Mesenchymal stem cell (in vitro differentiated cells and primary cell): ENCODE measurements at regions not wholly inside any gene's neighbourhood (a gene's known extent, or its start where the extent isn't known, plus 50 kb on each side); places are given as distances from the start of the nearest gene placed in this dataset.

Source experiments
- DNase-seq: peaks from one replicate; pipeline ENCODE4 v3.0.0-alpha.2; 2013
- H2AFZ ChIP-seq: one replicate; pipeline ENCODE4 v1.6.1; 2013; ENCODE audit warnings: low read depth, mild to moderate bottlenecking, control low read depth, inconsistent platforms, low read length, moderate library complexity
- H2AK5ac ChIP-seq: 2 replicates; pipeline ENCODE4 v1.6.1; 2013; ENCODE audit warnings: low read length, moderate library complexity, mild to moderate bottlenecking, inconsistent platforms; ENCODE audit not compliant: severe bottlenecking
- H2BK120ac ChIP-seq: one replicate; pipeline ENCODE4 v1.6.1; 2013; ENCODE audit warnings: low read depth, mild to moderate bottlenecking, inconsistent platforms, low read length, moderate library complexity
- H2BK12ac ChIP-seq, 2 experiments: one replicate each; pipeline ENCODE4 v1.6.1; 2013; ENCODE audit warnings: inconsistent platforms in 2 of 2, low read length in 2 of 2, mild to moderate bottlenecking in 2 of 2, moderate library complexity in 2 of 2, control low read depth in 1 of 2
- H2BK15ac ChIP-seq: one replicate; pipeline ENCODE4 v1.6.1; 2013; ENCODE audit warnings: mild to moderate bottlenecking, low read depth, inconsistent platforms; ENCODE audit not compliant: poor library complexity, severe bottlenecking
- H2BK5ac ChIP-seq: 2 replicates; pipeline ENCODE4 v1.6.1; 2013; ENCODE audit warnings: low read depth, mild to moderate bottlenecking, low read length, control low read depth, inconsistent platforms; ENCODE audit not compliant: poor library complexity, severe bottlenecking
- H3K14ac ChIP-seq, 2 experiments: one replicate each; pipeline ENCODE4 v1.6.1; 2013; ENCODE audit warnings: inconsistent platforms in 2 of 2, low read length in 2 of 2, control low read depth in 1 of 2, mild to moderate bottlenecking in 1 of 2, moderate library complexity in 1 of 2
- H3K18ac ChIP-seq, 2 experiments: one replicate each; pipeline ENCODE4 v1.6.1; 2013; ENCODE audit warnings: inconsistent platforms in 2 of 2, low read length in 2 of 2, control low read depth in 1 of 2, low read depth in 1 of 2, mild to moderate bottlenecking in 1 of 2
- H3K23ac ChIP-seq, 2 experiments: one replicate each; pipeline ENCODE4 v1.6.1; 2013; ENCODE audit warnings: inconsistent platforms in 2 of 2, low read length in 2 of 2, mild to moderate bottlenecking in 2 of 2, moderate library complexity in 2 of 2, control low read depth in 1 of 2
- H3K27ac ChIP-seq: 2 replicates; pipeline ENCODE4 v1.5.1; 2013; ENCODE audit warnings: mild to moderate bottlenecking, moderate library complexity, low read length, control low read depth, inconsistent platforms; ENCODE audit not compliant: poor library complexity, severe bottlenecking
- H3K27me3 ChIP-seq, 2 experiments: 2 replicates each; pipeline versions ENCODE4 v1.6.1 to v1.7.0; 2013; ENCODE audit warnings: low read length in 2 of 2, mild to moderate bottlenecking in 2 of 2, moderate library complexity in 2 of 2, control low read depth in 1 of 2, inconsistent platforms in 1 of 2; ENCODE audit not compliant: control insufficient read depth in 1 of 2, insufficient read depth in 1 of 2
- H3K36me3 ChIP-seq, 2 experiments: 2 replicates each; pipeline versions ENCODE4 v1.6.1 to v1.7.0; 2013; ENCODE audit warnings: low read length in 2 of 2, control low read depth in 1 of 2, inconsistent platforms in 1 of 2, low read depth in 1 of 2, mild to moderate bottlenecking in 1 of 2; ENCODE audit not compliant: insufficient read depth in 2 of 2, control insufficient read depth in 1 of 2
- H3K4ac ChIP-seq, 2 experiments: one replicate each; pipeline ENCODE4 v1.6.1; 2013; ENCODE audit warnings: inconsistent platforms in 2 of 2, low read length in 2 of 2, mild to moderate bottlenecking in 2 of 2, moderate library complexity in 2 of 2, control low read depth in 1 of 2, low read depth in 1 of 2
- H3K4me1 ChIP-seq: 2 replicates; pipeline ENCODE4 v1.6.1; 2013; ENCODE audit warnings: low read depth, low read length, control low read depth; ENCODE audit not compliant: control insufficient read depth, insufficient read depth
- H3K4me2 ChIP-seq: 2 replicates; pipeline ENCODE4 v1.6.1; 2013; ENCODE audit warnings: low read length, mild to moderate bottlenecking, inconsistent platforms; ENCODE audit not compliant: poor library complexity, severe bottlenecking
- H3K4me3 ChIP-seq, 2 experiments: 2 replicates each; pipeline versions ENCODE4 v1.5.1 to v1.7.0; 2013; ENCODE audit warnings: low read length in 2 of 2, mild to moderate bottlenecking in 2 of 2, control low read depth in 1 of 2, low read depth in 1 of 2; ENCODE audit not compliant: insufficient read depth in 1 of 2
- H3K79me1 ChIP-seq: replicated peaks from 2 replicates; pipeline ENCODE4 v1.6.1; 2013; ENCODE audit warnings: mild to moderate bottlenecking, control low read depth, low read length, inconsistent platforms; ENCODE audit not compliant: poor library complexity, severe bottlenecking
- H3K9ac ChIP-seq: 2 replicates; pipeline ENCODE4 v1.7.0; 2013; ENCODE audit warnings: mild to moderate bottlenecking, low read length, moderate library complexity
- H3K9me3 ChIP-seq: 2 replicates; pipeline ENCODE4 v1.7.0; 2013; ENCODE audit warnings: mild to moderate bottlenecking, low read length; ENCODE audit not compliant: control insufficient read depth
- H4K8ac ChIP-seq: one replicate; pipeline ENCODE4 v1.6.1; 2013; ENCODE audit warnings: inconsistent platforms, mild to moderate bottlenecking, low read length, moderate library complexity
- H4K91ac ChIP-seq: one replicate; pipeline ENCODE4 v1.6.1; 2013; ENCODE audit warnings: mild to moderate bottlenecking, low read length, inconsistent platforms
- WGBS: methylation state at CpG from one replicate; pipeline ENCODE4 v1.1.7; 2013; ENCODE audit warnings: mixed read lengths; 5-methylcytosine and 5-hydroxymethylcytosine counted together

DNA sequence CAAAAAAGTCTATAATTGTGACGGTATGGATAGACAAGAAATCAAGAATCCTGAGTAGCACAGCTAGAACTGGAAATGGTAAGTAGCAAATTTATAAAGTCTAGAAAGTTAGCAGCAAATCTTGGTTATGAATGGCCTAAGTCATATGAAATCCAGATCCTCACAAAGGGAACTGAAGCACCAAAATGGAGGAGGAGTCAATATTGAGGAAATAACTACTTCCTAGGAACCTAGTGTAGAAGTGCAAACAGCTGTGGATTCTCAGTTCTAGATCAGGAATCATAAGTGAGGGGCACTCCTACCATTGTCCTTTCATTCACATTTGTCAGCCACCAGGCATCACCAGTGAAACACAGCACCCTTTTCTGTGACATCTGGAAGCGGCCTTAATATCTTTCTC, 202.2 kb upstream of the DCN start:
- no peak overlapping the region for H4K91ac ChIP-seq
- 88% methylated on average over 1 of the region's 2 CpGs for WGBS

DNA sequence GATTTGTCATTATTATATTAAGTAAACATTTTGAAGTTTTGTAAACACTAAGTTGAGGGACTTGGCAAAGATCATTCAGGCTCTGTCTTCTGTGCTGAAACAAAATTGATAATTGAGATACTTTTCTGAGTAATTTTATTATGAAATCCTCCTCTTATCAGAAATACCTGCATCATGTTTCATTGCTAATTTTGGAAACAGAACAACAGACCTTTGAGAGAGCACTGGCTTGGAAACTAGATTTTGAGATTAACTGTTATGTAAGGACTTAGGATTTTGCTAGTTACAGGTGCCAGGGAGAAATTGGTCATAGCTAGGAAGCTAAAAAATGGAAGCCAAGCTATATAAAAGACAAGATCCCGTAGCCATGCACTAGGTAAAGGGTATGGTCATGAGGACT, 201.7 kb upstream of the DCN start:
- Histone ChIP-seq H3K79me1 (no peaks in the 10 kb centered on the region), H2AK5ac (no peak overlapping the region), H2BK12ac (no peak overlapping the region), H3K23ac (no peak overlapping the region), H3K18ac (no peak overlapping the region), H3K27me3 (peaks cover 0 to 15% of the 10 kb centered on the region in 2 experiments), H3K27ac (no peak overlapping the region), H3K4me2 (no peak overlapping the region), H3K4me3 (no peak overlapping the region), H3K4me1 (no peaks in the 10 kb centered on the region), H2BK120ac (no peak overlapping the region), H2AFZ (no peak overlapping the region), H3K4ac (no peak overlapping the region), H4K91ac (no peak overlapping the region), H2BK5ac (no peak overlapping the region), H3K36me3 (no peaks in the 10 kb centered on the region), H3K9me3 (no peaks in the 10 kb centered on the region), H3K9ac (no peak overlapping the region), H4K8ac (no peak overlapping the region), H3K14ac (no peak overlapping the region), H2BK15ac (no peak overlapping the region)
- WGBS = 78% methylated on average over 1 of the region's 1 CpG
- DNase-seq = no peak

More for the DNA sequence above, 202.2 kb upstream of the DCN start:
- DNase-seq = no peak
- no peak overlapping the region for H2BK120ac ChIP-seq
- H2BK5ac ChIP-seq = no peak overlapping the region
- H3K4ac ChIP-seq = no peak overlapping the region
- H3K14ac ChIP-seq = no peak overlapping the region
- H3K4me2 ChIP-seq = no peak overlapping the region
- no peak overlapping the region for H2AFZ ChIP-seq
- no peaks in the 10 kb centered on the region for H3K79me1 ChIP-seq
- no peak overlapping the region for H3K23ac ChIP-seq
- no peak overlapping the region for H4K8ac ChIP-seq
- H3K27ac ChIP-seq = no peak overlapping the region
- H2AK5ac ChIP-seq = no peak overlapping the region
- no peaks in the 10 kb centered on the region for H3K36me3 ChIP-seq
- no peak overlapping the region for H3K18ac ChIP-seq
- H3K4me1 ChIP-seq = no peaks in the 10 kb centered on the region
- peaks cover 0 to 15% of the 10 kb centered on the region in 2 experiments for H3K27me3 ChIP-seq
- no peak overlapping the region for H2BK12ac ChIP-seq
- H3K9ac ChIP-seq = no peak overlapping the region
- no peak overlapping the region for H3K4me3 ChIP-seq
- no peak overlapping the region for H2BK15ac ChIP-seq
- no peaks in the 10 kb centered on the region for H3K9me3 ChIP-seq

GRCh38 chr12:91383099-91383498, 200.5 kb upstream of the DCN start:
- H3K9me3 ChIP-seq = no peaks in the 10 kb centered on the region
- H3K36me3 ChIP-seq = no peaks in the 10 kb centered on the region
- WGBS = 79% methylated on average over 2 of the region's 3 CpGs
- no peak overlapping the region for H2BK5ac ChIP-seq
- H2BK15ac ChIP-seq = no peak overlapping the region
- H3K4me3 ChIP-seq = no peak overlapping the region
- peak overlapping the region in 1 of 2 experiments; percentile 28 for H3K14ac ChIP-seq
- peak overlapping the region in 1 of 2 experiments; percentile 92 for H2BK12ac ChIP-seq
- H2BK120ac ChIP-seq = no peak overlapping the region
- no peak overlapping the region for H3K9ac ChIP-seq
- H3K79me1 ChIP-seq = no peaks in the 10 kb centered on the region
- no peak overlapping the region for H2AFZ ChIP-seq
- no peak overlapping the region for H2AK5ac ChIP-seq
- no peaks in the 10 kb centered on the region for H3K4me1 ChIP-seq
- H3K4ac ChIP-seq = no peak overlapping the region
- no peak overlapping the region for H4K91ac ChIP-seq
- H3K4me2 ChIP-seq = no peak overlapping the region
- H3K18ac ChIP-seq = peak overlapping the region in 1 of 2 experiments; percentile 61
- no peak overlapping the region for H4K8ac ChIP-seq
- no peak overlapping the region for H3K23ac ChIP-seq
- H3K27ac ChIP-seq = no peak overlapping the region
- H3K27me3 ChIP-seq = peaks cover 0 to 15% of the 10 kb centered on the region in 2 experiments
- DNase-seq = no peak

DNA sequence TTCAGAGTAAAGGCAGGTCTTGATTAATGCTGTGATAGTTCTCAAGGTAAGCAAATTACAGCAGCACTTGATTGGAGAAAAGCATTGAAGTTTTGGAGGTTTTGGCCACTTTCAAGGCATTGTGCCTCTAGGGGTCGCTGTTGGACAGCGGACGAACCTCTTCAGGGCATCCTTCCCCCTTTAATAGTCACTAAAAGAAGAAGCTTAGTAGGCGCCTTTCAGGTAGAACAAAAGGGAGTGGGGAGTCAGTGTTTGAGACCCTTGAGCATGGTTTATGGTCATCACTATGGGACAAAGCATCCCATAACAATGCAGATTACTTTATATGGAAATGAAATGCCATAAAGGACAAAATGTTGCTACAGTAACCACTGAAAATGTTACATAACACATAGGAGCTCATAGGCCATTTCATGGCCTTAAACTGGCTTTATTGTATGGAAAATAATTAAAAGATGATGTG, 199.5 kb upstream of the DCN start:
- H3K36me3 ChIP-seq = no peaks in the 10 kb centered on the region
- H3K4me3 ChIP-seq = peak overlapping the region in 1 of 2 experiments; percentile 82
- peak overlapping the region; percentile 77 for H3K4me2 ChIP-seq
- H2BK120ac ChIP-seq = no peak overlapping the region
- H3K23ac ChIP-seq = no peak overlapping the region
- peak; percentile 82 for DNase-seq
- H3K9ac ChIP-seq = peak overlapping the region; percentile 92
- peak overlapping the region; percentile 80 for H3K27ac ChIP-seq
- H2AFZ ChIP-seq = no peak overlapping the region
- no peaks in the 10 kb centered on the region for H3K79me1 ChIP-seq
- H2AK5ac ChIP-seq = no peak overlapping the region
- no peaks in the 10 kb centered on the region for H3K9me3 ChIP-seq
- H3K14ac ChIP-seq = no peak overlapping the region
- no peaks in the 10 kb centered on the region for H3K4me1 ChIP-seq
- no peak overlapping the region for H3K18ac ChIP-seq
- H3K4ac ChIP-seq = no peak overlapping the region
- H2BK12ac ChIP-seq = no peak overlapping the region
- H2BK15ac ChIP-seq = no peak overlapping the region
- H4K8ac ChIP-seq = no peak overlapping the region
- H4K91ac ChIP-seq = no peak overlapping the region
- WGBS = no CpG with 5 or more reads among the region's 4 CpGs
- no peak overlapping the region for H2BK5ac ChIP-seq
- peaks cover 0 to 10% of the 10 kb centered on the region in 2 experiments for H3K27me3 ChIP-seq
